ENCODE measurements at regions not wholly inside any gene's neighbourhood (a gene's known extent, or its start where the extent isn't known, plus 50 kb on each side); places are given as distances from the start of the nearest gene placed in this dataset.
"Not testable (repeated sequence)": the region's sequence is repeated elsewhere in the genome, so short reads cannot be mapped to it uniquely, and the experiment has no call there.

GRCh38 chr17:65360961-65361552, 200.4 kb downstream of the AXIN2 start:
- DNase-seq: no peak

GRCh38 chr17:65359016-65359415, 202.4 kb downstream of the AXIN2 start:
- peak; percentile 44 to 65 for DNase-seq

- no peak for DNase-seq
Measured at GRCh38 chr17:65356536-65356935, 204.9 kb downstream of the AXIN2 start.

- no peak for DNase-seq
Measured at GRCh38 chr17:65355246-65355645, 206.2 kb downstream of the AXIN2 start.

- DNase-seq: no peak
Measured at GRCh38 chr17:65349916-65350315, 211.5 kb downstream of the AXIN2 start.

GRCh38 chr17:65346166-65346565, 209.0 kb downstream of the RGS9 start:
- DNase-seq: no peak

- peak; percentile 23 to 34 for DNase-seq
Measured at GRCh38 chr17:65345261-65346005, 208.3 kb downstream of the RGS9 start.

- no peak for DNase-seq
Measured at GRCh38 chr17:65340401-65340800, 203.2 kb downstream of the RGS9 start.

- DNase-seq: no peak
Measured at GRCh38 chr17:65334406-65334805, 197.2 kb downstream of the RGS9 start.

- no peak for DNase-seq
Measured at GRCh38 chr17:65332779-65333178, 195.6 kb downstream of the RGS9 start.

GRCh38 chr17:65332375-65332774, 195.2 kb downstream of the RGS9 start:
- DNase-seq: no peak

- DNase-seq: no peak
Measured at GRCh38 chr17:65328567-65328966, 191.4 kb downstream of the RGS9 start.

GRCh38 chr17:65324611-65325342, 187.6 kb downstream of the RGS9 start:
- no peak for DNase-seq

- DNase-seq: no peak
Measured at GRCh38 chr17:65323049-65323448, 185.9 kb downstream of the RGS9 start.

- no peak for DNase-seq
Measured at GRCh38 chr17:65320820-65321219, 183.7 kb downstream of the RGS9 start.

GRCh38 chr17:65314212-65314611, 177.0 kb downstream of the RGS9 start:
- DNase-seq: peak; percentile 5 to 12

- no peak for DNase-seq
Measured at GRCh38 chr17:65312718-65313377, 175.7 kb downstream of the RGS9 start.

- no peak for DNase-seq
Measured at GRCh38 chr17:65311261-65311660, 174.1 kb downstream of the RGS9 start.

GRCh38 chr17:65307961-65308316, 170.8 kb downstream of the RGS9 start:
- no peak for DNase-seq

- no peak for DNase-seq
Measured at GRCh38 chr17:65307081-65307960, 170.2 kb downstream of the RGS9 start.

GRCh38 chr17:65305778-65306177, 168.6 kb downstream of the RGS9 start:
- no peak for DNase-seq

GRCh38 chr17:65305116-65305515, 167.9 kb downstream of the RGS9 start:
- no peak for DNase-seq

GRCh38 chr17:65301882-65302281, 164.7 kb downstream of the RGS9 start:
- not testable (repeated sequence) for DNase-seq
